ENCODE measurements at regions not wholly inside any gene's neighbourhood (a gene's known extent, or its start where the extent isn't known, plus 50 kb on each side); places are given as distances from the start of the nearest gene placed in this dataset.
"Not testable (repeated sequence)": the region's sequence is repeated elsewhere in the genome, so short reads cannot be mapped to it uniquely, and the experiment has no call there.

GRCh38 chr7:121608785-121609184 lies 212.7 kb upstream of the FAM3C start:
- Histone ChIP-seq H3K36me3 (ENCODE audit: control insufficient read depth in 2 of 2, extremely low read depth in 1 of 2, insufficient read depth in 2 of 2, low read length in 2 of 2) (no peaks in the 10 kb centered on the region), H3K9me3 (ENCODE audit: control insufficient read depth, low read depth, low read length) (no peaks in the 10 kb centered on the region), H3K9me1 (ENCODE audit: control insufficient read depth, extremely low read depth, insufficient read depth, low read length) (no peaks in the 10 kb centered on the region), H2AFZ (ENCODE audit: control insufficient read depth, low read length) (peak overlapping the region; percentile 60), H4K20me1 (ENCODE audit: control insufficient read depth, extremely low read depth, insufficient read depth, low read length) (no peaks in the 10 kb centered on the region), H3K79me2 (ENCODE audit: control insufficient read depth, insufficient read depth, low read length) (no peaks in the 10 kb centered on the region), H3K27ac (ENCODE audit: control insufficient read depth, insufficient read depth, low read length) (no peak overlapping the region), H3K4me3 (ENCODE audit: control insufficient read depth in 2 of 3, extremely low read depth in 1 of 3, insufficient read depth in 2 of 3, low read depth in 1 of 3, low read length in 3 of 3) (no peak overlapping the region), H3K4me2 (ENCODE audit: control insufficient read depth, extremely low read depth, insufficient read depth, low read depth, low read length) (no peak overlapping the region), H3K9ac (ENCODE audit: control insufficient read depth, extremely low read depth, insufficient read depth, low read length) (no peak overlapping the region), H3K4me1 (ENCODE audit: control insufficient read depth, extremely low read depth, insufficient read depth, low read length) (peaks cover 20% of the 10 kb centered on the region), H3K27me3 (ENCODE audit: control insufficient read depth, extremely low read depth, insufficient read depth, low read length) (no peaks in the 10 kb centered on the region)
- FAIRE-seq = no peak
- dilution Hi-C loops (cut with MboI; ENCODE audit: extremely low pct_ligation_motif_present, low sequenced_read_pairs) = no loop called here
- no peak for DNase-seq (ENCODE audit: low read depth, low spot score)
- TF ChIP-seq CTCF (optimal IDR thresholded peaks at IDR 0.05 in 1 of 3, IDR thresholded peaks at IDR 0.05 in 1 of 3, conservative IDR thresholded peaks at IDR 0.05 in 1 of 3; ENCODE audit: extremely low read depth in 1 of 3, insufficient read depth in 2 of 3, low read length in 3 of 3) (no peak), EZH2 (IDR thresholded peaks at IDR 0.05; ENCODE audit: low read length) (no peak)

- H3K9ac ChIP-seq (ENCODE audit: control insufficient read depth, extremely low read depth, insufficient read depth, low read length); H3K4me2 ChIP-seq (ENCODE audit: control insufficient read depth, extremely low read depth, insufficient read depth, low read depth, low read length); H3K9me1 ChIP-seq (ENCODE audit: control insufficient read depth, extremely low read depth, insufficient read depth, low read length); dilution Hi-C loops (cut with MboI; ENCODE audit: extremely low pct_ligation_motif_present, low sequenced_read_pairs); H4K20me1 ChIP-seq (ENCODE audit: control insufficient read depth, extremely low read depth, insufficient read depth, low read length); H3K79me2 ChIP-seq (ENCODE audit: control insufficient read depth, insufficient read depth, low read length); H3K9me3 ChIP-seq (ENCODE audit: control insufficient read depth, low read depth, low read length); FAIRE-seq; H2AFZ ChIP-seq (ENCODE audit: control insufficient read depth, low read length); H3K27me3 ChIP-seq (ENCODE audit: control insufficient read depth, extremely low read depth, insufficient read depth, low read length); H3K27ac ChIP-seq (ENCODE audit: control insufficient read depth, insufficient read depth, low read length); H3K4me3 ChIP-seq (ENCODE audit: control insufficient read depth in 2 of 3, extremely low read depth in 1 of 3, insufficient read depth in 2 of 3, low read depth in 1 of 3, low read length in 3 of 3); DNase-seq (ENCODE audit: low read depth, low spot score); H3K36me3 ChIP-seq (ENCODE audit: control insufficient read depth in 2 of 2, extremely low read depth in 1 of 2, insufficient read depth in 2 of 2, low read length in 2 of 2): not testable (repeated sequence)
- H3K4me1 ChIP-seq (ENCODE audit: control insufficient read depth, extremely low read depth, insufficient read depth, low read length) = peaks cover 20% of the 10 kb centered on the region
Measured at GRCh38 chr7:121608183-121608582, 212.1 kb upstream of the FAM3C start.

GRCh38 chr7:121605317-121605680 lies 209.2 kb upstream of the FAM3C start:
- dilution Hi-C loops (cut with MboI; ENCODE audit: extremely low pct_ligation_motif_present, low sequenced_read_pairs) = no loop called here

More at GRCh38 chr7:121605317-121605680, 209.2 kb upstream of the FAM3C start:
- DNase-seq (ENCODE audit: low read depth, low spot score) (no peak), FAIRE-seq (peak; percentile 84)
- Histone ChIP-seq H3K27ac (ENCODE audit: control insufficient read depth, insufficient read depth, low read length) (no peak overlapping the region), H3K79me2 (ENCODE audit: control insufficient read depth, insufficient read depth, low read length) (no peaks in the 10 kb centered on the region), H3K9me1 (ENCODE audit: control insufficient read depth, extremely low read depth, insufficient read depth, low read length) (no peaks in the 10 kb centered on the region), H3K9me3 (ENCODE audit: control insufficient read depth, low read depth, low read length) (no peaks in the 10 kb centered on the region), H3K36me3 (ENCODE audit: control insufficient read depth in 2 of 2, extremely low read depth in 1 of 2, insufficient read depth in 2 of 2, low read length in 2 of 2) (no peaks in the 10 kb centered on the region), H2AFZ (ENCODE audit: control insufficient read depth, low read length) (peak overlapping the region; percentile 45), H3K4me1 (ENCODE audit: control insufficient read depth, extremely low read depth, insufficient read depth, low read length) (peaks cover 20% of the 10 kb centered on the region), H3K4me2 (ENCODE audit: control insufficient read depth, extremely low read depth, insufficient read depth, low read depth, low read length) (no peak overlapping the region), H3K9ac (ENCODE audit: control insufficient read depth, extremely low read depth, insufficient read depth, low read length) (no peak overlapping the region), H3K4me3 (ENCODE audit: control insufficient read depth in 2 of 3, extremely low read depth in 1 of 3, insufficient read depth in 2 of 3, low read depth in 1 of 3, low read length in 3 of 3) (no peak overlapping the region), H3K27me3 (ENCODE audit: control insufficient read depth, extremely low read depth, insufficient read depth, low read length) (no peaks in the 10 kb centered on the region), H4K20me1 (ENCODE audit: control insufficient read depth, extremely low read depth, insufficient read depth, low read length) (no peaks in the 10 kb centered on the region)
- TF ChIP-seq EZH2 (IDR thresholded peaks at IDR 0.05; ENCODE audit: low read length) = no peak
- peak; percentile 37 to 47 (median 43) for TF ChIP-seq CTCF (optimal IDR thresholded peaks at IDR 0.05 in 1 of 3, IDR thresholded peaks at IDR 0.05 in 1 of 3, conservative IDR thresholded peaks at IDR 0.05 in 1 of 3; ENCODE audit: extremely low read depth in 1 of 3, insufficient read depth in 2 of 3, low read length in 3 of 3)

Data from keratinocyte (primary cell).